ENCODE measurements at regions not wholly inside any gene's neighbourhood (a gene's known extent, or its start where the extent isn't known, plus 50 kb on each side); places are given as distances from the start of the nearest gene placed in this dataset.
A peak's percentile ranks its signal among the peaks of the same experiment; 100 is the strongest.

GRCh38 chr18:43482136-43482535, 204.8 kb upstream of the SYT4 start:
- no peak for DNase-seq (ENCODE audit: low read depth)

GRCh38 chr18:43482600-43482999, 205.3 kb upstream of the SYT4 start:
- DNase-seq (ENCODE audit: low read depth), result no peak

- no peak for DNase-seq (ENCODE audit: low read depth)
These were observed 207.4 kb upstream of the SYT4 start for GRCh38 chr18:43484710-43485109.

- DNase-seq (ENCODE audit: low read depth), result no peak
These were observed 208.3 kb upstream of the SYT4 start for GRCh38 chr18:43485545-43485963.

GRCh38 chr18:43486462-43486861, 209.2 kb upstream of the SYT4 start:
- no peak for DNase-seq (ENCODE audit: low read depth)

- no peak for DNase-seq (ENCODE audit: low read depth)
These were observed 223.8 kb upstream of the SYT4 start for GRCh38 chr18:43501099-43501498.

GRCh38 chr18:43506935-43507334, 229.6 kb upstream of the SYT4 start:
- DNase-seq (ENCODE audit: low read depth), result no peak

- DNase-seq (ENCODE audit: low read depth), result no peak
These were observed 230.7 kb upstream of the SYT4 start for GRCh38 chr18:43507842-43508481.

- DNase-seq (ENCODE audit: low read depth), result no peak
These were observed 237.5 kb upstream of the SYT4 start for GRCh38 chr18:43514747-43515146.

GRCh38 chr18:43515481-43515880, 238.2 kb upstream of the SYT4 start:
- no peak for DNase-seq (ENCODE audit: low read depth)

GRCh38 chr18:43524260-43524659, 247.0 kb upstream of the SYT4 start:
- DNase-seq (ENCODE audit: low read depth), result no peak

GRCh38 chr18:43525169-43525568, 247.9 kb upstream of the SYT4 start:
- DNase-seq (ENCODE audit: low read depth), result no peak

GRCh38 chr18:43526426-43527145, 249.3 kb upstream of the SYT4 start:
- DNase-seq (ENCODE audit: low read depth), result no peak

GRCh38 chr18:43531438-43531837, 254.1 kb upstream of the SYT4 start:
- DNase-seq (ENCODE audit: low read depth), result no peak

- no peak for DNase-seq (ENCODE audit: low read depth)
These were observed 256.1 kb upstream of the SYT4 start for GRCh38 chr18:43533371-43533770.

- DNase-seq (ENCODE audit: low read depth), result no peak
These were observed 257.2 kb upstream of the SYT4 start for GRCh38 chr18:43534511-43534910.

GRCh38 chr18:43539862-43540261, 262.6 kb upstream of the SYT4 start:
- peak; percentile 10 for DNase-seq (ENCODE audit: low read depth)

GRCh38 chr18:43542016-43542415, 264.7 kb upstream of the SYT4 start:
- DNase-seq (ENCODE audit: low read depth), result no peak

- no peak for DNase-seq (ENCODE audit: low read depth)
These were observed 265.9 kb upstream of the SYT4 start for GRCh38 chr18:43543236-43543635.

- DNase-seq (ENCODE audit: low read depth), result no peak
These were observed 270.2 kb upstream of the SYT4 start for GRCh38 chr18:43547456-43547855.

GRCh38 chr18:43559507-43559906, 282.2 kb upstream of the SYT4 start:
- DNase-seq (ENCODE audit: low read depth), result no peak

GRCh38 chr18:43563780-43564179, 286.5 kb upstream of the SYT4 start:
- DNase-seq (ENCODE audit: low read depth), result peak; percentile 38

GRCh38 chr18:43570593-43570992, 293.3 kb upstream of the SYT4 start:
- no peak for DNase-seq (ENCODE audit: low read depth)

Measured in stromal cell of bone marrow (primary cell).